Stimulated activated CD4-positive, alpha-beta T cell treated with anti-CD3 and anti-CD28 coated beads, Interleukin-15, amount 100 ng/mL, for 24 hours (primary cell): ENCODE measurements at regions not wholly inside any gene's neighbourhood (a gene's known extent, or its start where the extent isn't known, plus 50 kb on each side); places are given as distances from the start of the nearest gene placed in this dataset.

Source experiments
- DNase-seq: peaks from one replicate; pipeline ENCODE4 v3.0.0-alpha.2; 2020

GRCh38 chr11:80084608-80085007, 643.8 kb upstream of the TENM4 start:
- no peak for DNase-seq

GRCh38 chr11:80083531-80083951, 642.7 kb upstream of the TENM4 start:
- DNase-seq, result no peak

- no peak for DNase-seq
These were observed 641.6 kb upstream of the TENM4 start for GRCh38 chr11:80082406-80082805.

GRCh38 chr11:80077113-80077512, 636.3 kb upstream of the TENM4 start:
- DNase-seq, result no peak

- no peak for DNase-seq
These were observed 634.0 kb upstream of the TENM4 start for GRCh38 chr11:80074837-80075236.

GRCh38 chr11:80066291-80066690, 625.5 kb upstream of the TENM4 start:
- DNase-seq, result no peak

- no peak for DNase-seq
These were observed 624.3 kb upstream of the TENM4 start for GRCh38 chr11:80065086-80065485.

- no peak for DNase-seq
These were observed 620.2 kb upstream of the TENM4 start for GRCh38 chr11:80061056-80061455.

GRCh38 chr11:80054582-80055165, 613.8 kb upstream of the TENM4 start:
- no peak for DNase-seq

- no peak for DNase-seq
These were observed 607.7 kb upstream of the TENM4 start for GRCh38 chr11:80048513-80048912.

GRCh38 chr11:80041136-80042000, 600.5 kb upstream of the TENM4 start:
- no peak for DNase-seq

- DNase-seq, result no peak
These were observed 594.0 kb upstream of the TENM4 start for GRCh38 chr11:80034801-80035200.

GRCh38 chr11:80031014-80031600, 590.3 kb upstream of the TENM4 start:
- no peak for DNase-seq

GRCh38 chr11:80028998-80029397, 588.2 kb upstream of the TENM4 start:
- no peak for DNase-seq

- no peak for DNase-seq
These were observed 583.3 kb upstream of the TENM4 start for GRCh38 chr11:80024119-80024518.

- no peak for DNase-seq
These were observed 582.6 kb upstream of the TENM4 start for GRCh38 chr11:80023386-80023785.

GRCh38 chr11:80010536-80010935, 569.7 kb upstream of the TENM4 start:
- no peak for DNase-seq

- no peak for DNase-seq
These were observed 568.3 kb upstream of the TENM4 start for GRCh38 chr11:80009081-80009480.

- DNase-seq, result no peak
These were observed 566.8 kb upstream of the TENM4 start for GRCh38 chr11:80007616-80008015.

- no peak for DNase-seq
These were observed 549.3 kb upstream of the TENM4 start for GRCh38 chr11:79990141-79990540.

GRCh38 chr11:79982185-79982584, 541.4 kb upstream of the TENM4 start:
- no peak for DNase-seq

- no peak for DNase-seq
These were observed 540.1 kb upstream of the TENM4 start for GRCh38 chr11:79980916-79981315.

GRCh38 chr11:79973721-79974617, 533.1 kb upstream of the TENM4 start:
- DNase-seq, result no peak
